ENCODE measurements at regions not wholly inside any gene's neighbourhood (a gene's known extent, or its start where the extent isn't known, plus 50 kb on each side); places are given as distances from the start of the nearest gene placed in this dataset.

- TF ChIP-seq CTCF (IDR thresholded peaks at IDR 0.05 in 4 of 5, conservative IDR thresholded peaks at IDR 0.05 in 1 of 5) (no peak), POLR2A (IDR thresholded peaks at IDR 0.05) (no peak)
Measured at GRCh38 chr5:168239325-168239724, 52.1 kb upstream of the WWC1 start.

Data from gastrocnemius medialis (tissue), 4 donors.